ENCODE measurements at regions not wholly inside any gene's neighbourhood (a gene's known extent, or its start where the extent isn't known, plus 50 kb on each side); places are given as distances from the start of the nearest gene placed in this dataset.

DNA sequence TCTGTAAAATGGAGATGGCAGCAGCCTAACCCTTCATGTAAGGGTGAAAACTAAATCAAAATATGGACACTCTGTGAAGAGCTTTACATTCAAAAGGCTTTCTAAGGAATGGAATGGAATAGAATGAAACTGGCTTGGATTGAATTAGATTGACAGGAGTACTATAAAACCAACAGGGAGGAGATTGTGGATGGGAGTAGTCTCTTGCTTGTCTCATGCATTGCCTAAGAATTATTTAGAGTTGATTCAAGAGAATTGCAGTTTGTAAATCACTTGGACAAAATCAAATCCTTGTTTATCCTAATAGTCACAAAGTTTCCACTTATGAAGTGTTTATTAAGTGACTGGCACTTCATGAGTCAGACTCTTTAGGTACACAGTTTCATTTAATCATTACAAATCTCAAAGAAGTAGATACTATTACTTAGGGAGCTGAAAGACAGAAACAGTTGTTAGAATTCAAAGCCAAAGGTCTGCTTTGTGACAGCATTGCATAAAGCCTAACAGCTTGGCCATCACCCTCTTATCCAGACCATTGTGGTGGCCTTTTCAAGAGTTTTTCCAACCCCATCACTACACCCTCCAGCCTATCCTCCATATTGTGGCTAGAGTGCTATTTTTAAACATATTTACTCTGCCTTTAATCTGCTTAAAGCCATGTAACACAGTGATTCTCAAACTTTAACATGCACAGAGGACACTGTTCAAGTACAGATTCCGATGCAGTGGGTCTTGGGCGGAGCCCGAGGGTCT is 91.9 kb upstream of the GHITM start:
- TF ChIP-seq, protein P1, sequence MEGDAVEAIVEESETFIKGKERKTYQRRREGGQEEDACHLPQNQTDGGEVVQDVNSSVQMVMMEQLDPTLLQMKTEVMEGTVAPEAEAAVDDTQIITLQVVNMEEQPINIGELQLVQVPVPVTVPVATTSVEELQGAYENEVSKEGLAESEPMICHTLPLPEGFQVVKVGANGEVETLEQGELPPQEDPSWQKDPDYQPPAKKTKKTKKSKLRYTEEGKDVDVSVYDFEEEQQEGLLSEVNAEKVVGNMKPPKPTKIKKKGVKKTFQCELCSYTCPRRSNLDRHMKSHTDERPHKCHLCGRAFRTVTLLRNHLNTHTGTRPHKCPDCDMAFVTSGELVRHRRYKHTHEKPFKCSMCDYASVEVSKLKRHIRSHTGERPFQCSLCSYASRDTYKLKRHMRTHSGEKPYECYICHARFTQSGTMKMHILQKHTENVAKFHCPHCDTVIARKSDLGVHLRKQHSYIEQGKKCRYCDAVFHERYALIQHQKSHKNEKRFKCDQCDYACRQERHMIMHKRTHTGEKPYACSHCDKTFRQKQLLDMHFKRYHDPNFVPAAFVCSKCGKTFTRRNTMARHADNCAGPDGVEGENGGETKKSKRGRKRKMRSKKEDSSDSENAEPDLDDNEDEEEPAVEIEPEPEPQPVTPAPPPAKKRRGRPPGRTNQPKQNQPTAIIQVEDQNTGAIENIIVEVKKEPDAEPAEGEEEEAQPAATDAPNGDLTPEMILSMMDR (conservative IDR thresholded peaks at IDR 0.05; ENCODE audit: low read length), result no peak
- no peak for TF ChIP-seq EZH2phosphoT487 (IDR thresholded peaks at IDR 0.05; ENCODE audit: borderline replicate concordance)

Data from Loucy (cell line).